ENCODE measurements at regions not wholly inside any gene's neighbourhood (a gene's known extent, or its start where the extent isn't known, plus 50 kb on each side); places are given as distances from the start of the nearest gene placed in this dataset.

DNA sequence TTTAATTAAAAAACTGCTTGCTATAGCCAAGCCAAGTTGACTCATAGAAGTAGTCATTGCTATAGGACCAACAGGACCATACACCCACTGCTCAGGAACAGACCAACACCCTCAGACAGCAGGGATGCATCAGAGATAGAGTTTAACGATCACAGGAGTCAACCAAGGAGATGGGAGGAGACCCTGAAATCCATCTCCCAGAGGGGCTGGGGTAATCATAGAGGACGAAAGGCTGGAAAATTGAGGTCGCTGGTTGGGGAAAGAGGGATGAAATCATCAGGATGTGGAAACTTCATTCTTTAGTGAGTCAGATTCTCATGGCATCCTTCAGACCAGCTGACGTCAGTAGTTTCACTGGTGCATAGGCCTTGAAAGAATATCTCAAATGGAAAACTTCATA is 160.4 kb upstream of the GPC6 start:
- H3K27me3 ChIP-seq (ENCODE audit: insufficient read depth, low read length), result no peaks in the 10 kb centered on the region
- H3K27ac ChIP-seq (ENCODE audit: low read length), result no peak overlapping the region
- no peaks in the 10 kb centered on the region for H3K4me1 ChIP-seq (ENCODE audit: insufficient read depth, low read length)
- no peak overlapping the region for H3K9ac ChIP-seq (ENCODE audit: low read depth, low read length)
- no peaks in the 10 kb centered on the region for H3K9me3 ChIP-seq (ENCODE audit: insufficient read depth, low read depth, low read length)
- no peaks in the 10 kb centered on the region for H3K36me3 ChIP-seq (ENCODE audit: insufficient read depth, low read depth, low read length)
- H3K4me3 ChIP-seq (ENCODE audit: low read length), result no peak overlapping the region

DNA sequence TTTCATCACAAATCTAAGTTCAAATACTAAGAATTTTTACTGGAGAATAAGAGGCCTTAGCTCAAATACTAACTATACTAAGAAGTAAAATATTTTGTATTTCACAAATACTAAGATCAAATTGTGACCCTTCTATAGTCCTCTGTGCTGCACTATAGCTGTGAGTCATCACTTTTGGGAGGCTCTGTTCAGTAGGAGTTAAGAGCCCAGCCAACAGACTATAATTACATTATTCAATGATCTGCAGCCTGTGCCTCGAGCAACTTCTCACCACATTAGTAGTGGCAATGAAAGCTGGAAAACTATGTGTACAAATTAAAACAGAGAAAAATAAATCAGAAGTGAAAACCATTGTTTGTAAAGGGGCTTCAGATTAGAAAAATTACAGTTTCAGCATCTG is 147.3 kb upstream of the GPC6 start:
- no peaks in the 10 kb centered on the region for H3K9me3 ChIP-seq (ENCODE audit: insufficient read depth, low read depth, low read length)
- no peak overlapping the region for H3K9ac ChIP-seq (ENCODE audit: low read depth, low read length)
- H3K36me3 ChIP-seq (ENCODE audit: insufficient read depth, low read depth, low read length), result no peaks in the 10 kb centered on the region
- no peak overlapping the region for H3K27ac ChIP-seq (ENCODE audit: low read length)
- no peak overlapping the region for H3K4me3 ChIP-seq (ENCODE audit: low read length)
- H3K4me1 ChIP-seq (ENCODE audit: insufficient read depth, low read length), result no peaks in the 10 kb centered on the region; the same call in 1 of the 2 replicates
- H3K27me3 ChIP-seq (ENCODE audit: insufficient read depth, low read length), result no peaks in the 10 kb centered on the region

- H3K4me1 ChIP-seq (ENCODE audit: insufficient read depth, low read length), result no peaks in the 10 kb centered on the region; the same call in 1 of the 2 replicates
- no peak overlapping the region for H3K4me3 ChIP-seq (ENCODE audit: low read length)
- no peaks in the 10 kb centered on the region for H3K27me3 ChIP-seq (ENCODE audit: insufficient read depth, low read length)
- H3K36me3 ChIP-seq (ENCODE audit: insufficient read depth, low read depth, low read length), result no peaks in the 10 kb centered on the region
- no peak overlapping the region for H3K9ac ChIP-seq (ENCODE audit: low read depth, low read length)
- no peak overlapping the region for H3K27ac ChIP-seq (ENCODE audit: low read length)
- no peaks in the 10 kb centered on the region for H3K9me3 ChIP-seq (ENCODE audit: insufficient read depth, low read depth, low read length)
Measured at GRCh38 chr13:93080166-93080565, 146.4 kb upstream of the GPC6 start.

DNA sequence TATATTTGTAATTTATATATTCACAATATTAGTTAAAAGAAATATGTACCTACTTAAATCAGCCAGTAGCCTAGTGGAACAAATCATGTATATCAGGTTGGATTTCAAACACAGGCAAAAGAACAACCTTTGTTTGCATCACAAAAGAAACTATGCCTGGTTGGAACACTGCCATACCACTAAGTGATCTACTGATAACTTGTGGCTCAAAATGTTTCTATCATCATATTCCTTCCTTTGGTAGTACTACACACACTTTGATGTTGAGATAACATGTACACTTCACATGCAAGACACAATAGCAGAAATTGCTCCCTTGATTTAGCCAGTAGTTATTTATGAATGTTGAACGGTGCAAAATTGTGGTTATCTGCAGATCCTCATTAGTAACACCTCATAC is 146.0 kb upstream of the GPC6 start:
- Histone ChIP-seq H3K9ac (ENCODE audit: low read depth, low read length) (no peak overlapping the region), H3K9me3 (ENCODE audit: insufficient read depth, low read depth, low read length) (no peaks in the 10 kb centered on the region), H3K4me3 (ENCODE audit: low read length) (no peak overlapping the region), H3K36me3 (ENCODE audit: insufficient read depth, low read depth, low read length) (no peaks in the 10 kb centered on the region), H3K4me1 (ENCODE audit: insufficient read depth, low read length) (no peaks in the 10 kb centered on the region; the same call in 1 of the 2 replicates), H3K27me3 (ENCODE audit: insufficient read depth, low read length) (no peaks in the 10 kb centered on the region), H3K27ac (ENCODE audit: low read length) (no peak overlapping the region)

DNA sequence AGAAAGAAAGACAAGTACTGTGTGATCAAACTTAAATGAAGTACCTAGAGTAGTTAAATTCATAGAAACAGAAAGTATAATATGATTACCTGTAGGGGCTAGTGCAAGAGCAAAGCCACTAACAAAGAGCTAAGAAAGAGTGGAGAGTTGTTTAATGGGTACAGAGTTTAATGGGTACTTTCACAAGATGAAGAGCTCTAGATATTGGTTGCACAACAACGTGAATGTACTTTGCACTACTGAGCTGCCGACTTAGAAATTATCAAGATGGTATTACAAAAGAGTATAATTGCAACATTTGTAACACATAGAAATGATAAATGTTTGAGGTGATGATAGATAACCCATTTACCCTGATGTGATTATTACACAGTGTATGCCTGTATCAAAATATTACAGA is 140.3 kb upstream of the GPC6 start:
- no peaks in the 10 kb centered on the region for H3K4me1 ChIP-seq (ENCODE audit: insufficient read depth, low read length)
- H3K4me3 ChIP-seq (ENCODE audit: low read length), result no peak overlapping the region
- H3K9ac ChIP-seq (ENCODE audit: low read depth, low read length), result no peak overlapping the region
- H3K27ac ChIP-seq (ENCODE audit: low read length), result no peak overlapping the region
- no peaks in the 10 kb centered on the region for H3K36me3 ChIP-seq (ENCODE audit: insufficient read depth, low read depth, low read length)
- H3K27me3 ChIP-seq (ENCODE audit: insufficient read depth, low read length), result no peaks in the 10 kb centered on the region
- no peaks in the 10 kb centered on the region for H3K9me3 ChIP-seq (ENCODE audit: insufficient read depth, low read depth, low read length)

- no peaks in the 10 kb centered on the region for H3K4me1 ChIP-seq (ENCODE audit: insufficient read depth, low read length)
- H3K27me3 ChIP-seq (ENCODE audit: insufficient read depth, low read length), result no peaks in the 10 kb centered on the region
- H3K9me3 ChIP-seq (ENCODE audit: insufficient read depth, low read depth, low read length), result no peaks in the 10 kb centered on the region
- no peak overlapping the region for H3K9ac ChIP-seq (ENCODE audit: low read depth, low read length)
- no peak overlapping the region for H3K27ac ChIP-seq (ENCODE audit: low read length)
- no peaks in the 10 kb centered on the region for H3K36me3 ChIP-seq (ENCODE audit: insufficient read depth, low read depth, low read length)
- H3K4me3 ChIP-seq (ENCODE audit: low read length), result no peak overlapping the region
Measured at GRCh38 chr13:93098972-93099371, 127.6 kb upstream of the GPC6 start.

DNA sequence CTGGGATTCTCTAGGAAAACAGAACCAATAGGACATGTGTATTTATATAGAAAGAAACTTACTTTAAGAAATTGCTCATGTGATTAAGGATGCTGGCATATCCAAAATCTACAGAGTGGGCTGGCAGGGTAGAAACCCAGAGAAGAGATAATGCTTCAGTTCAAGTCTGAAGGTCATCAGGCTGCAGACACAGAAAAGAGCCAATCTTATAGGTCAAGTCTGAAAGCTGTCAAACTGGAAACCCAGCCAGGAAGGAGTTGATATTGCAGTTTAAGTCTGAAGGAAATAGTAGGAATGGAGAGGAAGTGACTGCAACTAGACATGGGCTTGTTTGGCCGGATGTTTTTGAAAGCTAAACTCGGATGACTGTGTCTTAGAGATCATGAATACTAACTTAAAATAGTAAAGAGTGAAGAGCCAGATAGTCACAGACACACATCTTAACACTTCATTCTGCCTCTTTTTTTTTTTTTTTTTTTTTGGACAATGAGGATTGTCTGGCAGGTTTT is 125.3 kb upstream of the GPC6 start:
- Histone ChIP-seq H3K27ac (ENCODE audit: low read length) (no peak overlapping the region), H3K36me3 (ENCODE audit: insufficient read depth, low read depth, low read length) (no peaks in the 10 kb centered on the region), H3K27me3 (ENCODE audit: insufficient read depth, low read length) (no peaks in the 10 kb centered on the region), H3K9me3 (ENCODE audit: insufficient read depth, low read depth, low read length) (no peaks in the 10 kb centered on the region), H3K4me3 (ENCODE audit: low read length) (no peak overlapping the region), H3K4me1 (ENCODE audit: insufficient read depth, low read length) (no peaks in the 10 kb centered on the region), H3K9ac (ENCODE audit: low read depth, low read length) (no peak overlapping the region)

- Histone ChIP-seq H3K27ac (ENCODE audit: low read length) (no peak overlapping the region), H3K9ac (ENCODE audit: low read depth, low read length) (no peak overlapping the region), H3K36me3 (ENCODE audit: insufficient read depth, low read depth, low read length) (no peaks in the 10 kb centered on the region), H3K4me3 (ENCODE audit: low read length) (no peak overlapping the region), H3K27me3 (ENCODE audit: insufficient read depth, low read length) (no peaks in the 10 kb centered on the region), H3K4me1 (ENCODE audit: insufficient read depth, low read length) (0 out of 2 replicates have a peak, but pooled peaks cover 3% of the 10 kb centered on the region), H3K9me3 (ENCODE audit: insufficient read depth, low read depth, low read length) (no peaks in the 10 kb centered on the region)
Measured at GRCh38 chr13:93104270-93104669, 122.3 kb upstream of the GPC6 start.

DNA sequence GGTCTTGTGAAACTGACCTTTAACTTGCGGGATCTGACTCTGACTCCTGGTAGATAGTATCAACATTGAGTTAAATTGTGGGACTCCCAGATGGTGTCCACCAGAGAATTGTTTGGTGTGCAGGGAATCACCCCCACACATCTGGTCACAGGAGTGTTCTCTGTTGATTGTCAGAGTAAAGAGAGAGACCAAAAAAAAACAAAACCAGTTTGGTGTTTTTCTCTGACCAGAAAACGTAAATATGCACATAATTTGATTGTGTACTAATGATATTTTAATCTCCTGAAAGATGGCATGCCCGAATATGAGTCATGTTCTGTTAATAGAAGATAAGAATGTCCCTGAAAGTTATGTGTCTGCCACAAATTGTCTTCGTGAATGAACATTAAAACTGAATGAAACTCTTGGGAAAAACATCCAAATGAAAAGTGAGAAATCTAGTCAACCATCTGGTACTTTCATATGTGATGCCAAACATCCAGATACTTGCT is 118.5 kb upstream of the GPC6 start:
- no peak overlapping the region for H3K9ac ChIP-seq (ENCODE audit: low read depth, low read length)
- H3K9me3 ChIP-seq (ENCODE audit: insufficient read depth, low read depth, low read length), result no peaks in the 10 kb centered on the region
- H3K27ac ChIP-seq (ENCODE audit: low read length), result no peak overlapping the region
- 0 out of 2 replicates have a peak, but pooled peaks cover 3% of the 10 kb centered on the region for H3K4me1 ChIP-seq (ENCODE audit: insufficient read depth, low read length)
- no peaks in the 10 kb centered on the region for H3K27me3 ChIP-seq (ENCODE audit: insufficient read depth, low read length)
- H3K36me3 ChIP-seq (ENCODE audit: insufficient read depth, low read depth, low read length), result no peaks in the 10 kb centered on the region
- H3K4me3 ChIP-seq (ENCODE audit: low read length), result no peak overlapping the region

- Histone ChIP-seq H3K4me1 (ENCODE audit: insufficient read depth, low read length) (no peaks in the 10 kb centered on the region), H3K36me3 (ENCODE audit: insufficient read depth, low read depth, low read length) (no peaks in the 10 kb centered on the region), H3K27ac (ENCODE audit: low read length) (no peak overlapping the region), H3K4me3 (ENCODE audit: low read length) (no peak overlapping the region), H3K9me3 (ENCODE audit: insufficient read depth, low read depth, low read length) (peaks cover 8% of the 10 kb centered on the region), H3K9ac (ENCODE audit: low read depth, low read length) (no peak overlapping the region), H3K27me3 (ENCODE audit: insufficient read depth, low read length) (no peaks in the 10 kb centered on the region)
Measured at GRCh38 chr13:93116809-93117208, 109.8 kb upstream of the GPC6 start.

DNA sequence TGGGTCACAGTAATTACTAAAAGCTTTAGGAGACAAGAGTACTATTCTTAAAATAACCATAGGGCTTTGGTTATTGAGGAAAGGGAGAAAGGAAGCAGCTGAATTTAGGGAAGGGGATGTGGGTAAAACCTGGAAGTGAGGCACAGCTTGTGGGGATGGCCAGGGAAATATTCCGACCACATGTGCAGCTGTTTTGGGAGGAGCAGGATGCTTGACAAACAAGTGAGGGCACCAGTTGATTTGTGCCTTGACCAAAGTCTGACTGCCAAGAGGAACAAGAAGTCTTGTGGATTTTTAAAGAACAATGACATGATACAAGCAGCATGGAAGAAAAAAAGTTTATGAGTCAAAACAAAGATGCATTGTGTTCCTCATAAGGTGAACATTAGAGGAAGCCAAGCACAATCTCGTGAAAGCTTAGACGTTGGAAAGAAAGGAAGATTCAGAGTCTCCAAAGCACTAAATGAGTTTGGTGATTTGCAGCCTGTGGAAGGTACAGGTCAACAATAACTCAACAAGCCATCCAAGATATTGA is 108.5 kb upstream of the GPC6 start:
- Histone ChIP-seq H3K4me1 (ENCODE audit: insufficient read depth, low read length) (no peaks in the 10 kb centered on the region), H3K36me3 (ENCODE audit: insufficient read depth, low read depth, low read length) (no peaks in the 10 kb centered on the region), H3K9me3 (ENCODE audit: insufficient read depth, low read depth, low read length) (peaks cover 8% of the 10 kb centered on the region), H3K27ac (ENCODE audit: low read length) (no peak overlapping the region), H3K9ac (ENCODE audit: low read depth, low read length) (no peak overlapping the region), H3K4me3 (ENCODE audit: low read length) (no peak overlapping the region), H3K27me3 (ENCODE audit: insufficient read depth, low read length) (no peaks in the 10 kb centered on the region)

DNA sequence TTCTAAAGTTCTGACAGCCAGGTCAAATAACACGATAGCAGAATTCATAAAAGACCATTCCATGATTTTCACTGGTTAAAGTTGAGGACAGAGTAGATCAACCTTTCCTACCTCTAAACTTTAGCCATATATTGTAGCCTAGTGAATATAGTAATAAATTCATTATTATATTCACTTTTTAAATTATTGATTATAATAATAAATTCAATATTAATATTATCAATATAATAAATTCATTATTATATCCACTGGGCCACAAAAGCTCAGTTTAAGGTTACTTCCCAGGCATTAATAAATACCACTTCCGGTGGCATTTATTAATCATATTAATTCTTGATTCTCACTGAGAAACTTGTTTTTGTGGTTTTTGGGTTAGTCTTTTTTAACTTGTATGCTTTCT is 85.7 kb upstream of the GPC6 start:
- no peaks in the 10 kb centered on the region for H3K36me3 ChIP-seq (ENCODE audit: insufficient read depth, low read depth, low read length)
- no peak overlapping the region for H3K27ac ChIP-seq (ENCODE audit: low read length)
- no peak overlapping the region for H3K4me3 ChIP-seq (ENCODE audit: low read length)
- no peak overlapping the region for H3K9ac ChIP-seq (ENCODE audit: low read depth, low read length)
- peaks cover 11% of the 10 kb centered on the region; the same call in 1 of the 2 replicates for H3K4me1 ChIP-seq (ENCODE audit: insufficient read depth, low read length)
- H3K27me3 ChIP-seq (ENCODE audit: insufficient read depth, low read length), result no peaks in the 10 kb centered on the region
- no peaks in the 10 kb centered on the region for H3K9me3 ChIP-seq (ENCODE audit: insufficient read depth, low read depth, low read length)

All from iPS-20b (cell line).